Uterus (tissue), 2 donors: ENCODE measurements at regions not wholly inside any gene's neighbourhood (a gene's known extent, or its start where the extent isn't known, plus 50 kb on each side); places are given as distances from the start of the nearest gene placed in this dataset.

Experiments used
- CTCF ChIP-seq, 4 experiments: fragments of 200-600 bp in 2 of 4; fragments of 450-650 bp in 2 of 4; sonication (generic) in 2 of 4; IDR thresholded peaks; one replicate each; pipeline ENCODE4 v1.5.1; 2016 to 2019; ENCODE audit warnings: antibody characterized with exemption in 4 of 4, mild to moderate bottlenecking in 2 of 4, moderate library complexity in 1 of 4
- POLR2A ChIP-seq, 2 donors: fragments of 450-650 bp; IDR thresholded peaks; one replicate each; pipeline ENCODE4 v1.6.1; 2016; ENCODE audit warnings: antibody characterized with exemption in 2 of 2, mild to moderate bottlenecking in 1 of 2, moderate library complexity in 1 of 2

- TF ChIP-seq CTCF (IDR thresholded peaks at IDR 0.05): no peak
- no peak for TF ChIP-seq POLR2A (IDR thresholded peaks at IDR 0.05)
Observed at GRCh38 chr1:55931081-55931940, 648.1 kb downstream of the PLPP3 start.
